RKO (cell line): ENCODE measurements at regions not wholly inside any gene's neighbourhood (a gene's known extent, or its start where the extent isn't known, plus 50 kb on each side); places are given as distances from the start of the nearest gene placed in this dataset.

Source experiments
- DNase-seq: peaks from one replicate; pipeline ENCODE4 v3.0.0-alpha.2; 2016; ENCODE audit warnings: low spot score

DNA sequence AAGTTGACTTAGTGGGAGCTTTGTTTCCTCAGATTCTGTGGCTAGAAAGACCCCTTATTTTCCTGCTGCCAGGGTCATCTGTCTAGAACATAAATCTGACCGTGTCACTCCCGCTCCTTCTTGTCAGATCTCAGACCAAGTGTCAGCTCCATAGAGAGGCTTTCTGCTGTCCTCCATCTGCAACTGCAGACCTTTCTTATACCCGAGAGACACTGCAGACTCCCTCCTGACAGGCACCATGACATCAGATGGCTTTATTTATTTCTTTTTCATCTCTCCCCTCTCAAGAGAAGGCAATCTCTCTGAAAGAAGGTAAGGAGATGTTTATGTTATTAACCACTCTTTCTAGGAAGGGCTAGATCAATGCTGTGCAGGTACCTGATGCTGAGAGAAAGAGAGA is 726.5 kb downstream of the UQCRFS1 start:
- no peak for DNase-seq

DNA sequence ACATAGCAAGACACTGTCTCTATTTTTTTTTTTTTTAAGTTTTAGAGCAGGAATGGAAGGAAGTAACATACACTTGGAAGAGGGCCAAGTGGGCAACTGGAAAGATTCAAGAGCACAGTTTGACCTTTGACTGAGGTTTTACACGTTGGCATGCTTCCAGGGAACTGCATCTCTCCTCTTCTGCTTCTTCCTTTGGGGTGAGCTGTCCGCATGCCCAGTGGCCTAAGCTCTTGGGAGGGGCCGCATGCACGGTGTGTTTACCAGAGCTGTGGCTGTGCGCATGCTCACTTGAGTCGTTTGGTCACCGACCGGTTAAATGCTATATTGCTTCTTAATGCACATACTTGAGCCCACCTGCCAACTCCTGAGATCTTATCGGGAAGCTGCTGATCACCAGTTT is 727.7 kb downstream of the UQCRFS1 start:
- no peak for DNase-seq

DNA sequence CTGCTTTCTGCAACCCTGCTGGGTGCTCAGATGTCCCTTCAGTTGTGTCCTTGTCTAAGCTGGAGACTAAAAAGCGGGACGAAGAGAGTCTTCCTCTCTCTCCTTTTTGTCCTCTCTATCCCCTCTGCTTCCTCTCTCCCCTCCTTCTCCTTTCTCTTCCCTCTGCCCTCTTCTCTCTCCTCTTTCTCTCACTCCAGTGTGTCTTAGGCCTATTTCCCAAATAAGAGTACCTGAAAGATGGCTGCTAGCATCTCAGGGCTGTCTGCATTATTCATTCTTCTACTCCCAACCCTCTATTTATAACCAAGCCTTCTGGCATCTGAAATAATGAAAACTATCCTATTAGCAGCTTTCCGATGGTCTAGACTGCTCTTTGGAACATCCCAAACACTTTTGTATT is 729.8 kb downstream of the UQCRFS1 start:
- DNase-seq, result no peak

DNA sequence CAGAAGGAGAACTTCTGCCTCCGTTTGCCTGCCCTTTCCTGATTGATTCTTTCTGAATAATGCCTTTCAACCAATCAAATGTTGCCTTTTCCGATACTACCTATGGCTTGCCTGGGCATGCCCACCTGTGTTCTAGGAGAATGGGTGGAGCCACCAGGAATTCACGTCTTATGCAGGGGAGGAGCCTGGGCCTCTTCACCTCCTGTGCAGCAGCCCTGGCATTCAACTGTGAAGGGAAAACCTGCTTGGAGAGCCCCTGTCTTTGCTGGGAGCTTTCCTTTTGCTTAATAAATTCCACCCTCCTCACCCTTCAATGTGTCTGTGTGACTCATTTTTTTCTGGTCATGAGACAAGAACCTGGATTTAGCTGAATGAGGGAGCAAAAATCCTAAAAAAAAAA is 730.7 kb downstream of the UQCRFS1 start:
- DNase-seq, result no peak

DNA sequence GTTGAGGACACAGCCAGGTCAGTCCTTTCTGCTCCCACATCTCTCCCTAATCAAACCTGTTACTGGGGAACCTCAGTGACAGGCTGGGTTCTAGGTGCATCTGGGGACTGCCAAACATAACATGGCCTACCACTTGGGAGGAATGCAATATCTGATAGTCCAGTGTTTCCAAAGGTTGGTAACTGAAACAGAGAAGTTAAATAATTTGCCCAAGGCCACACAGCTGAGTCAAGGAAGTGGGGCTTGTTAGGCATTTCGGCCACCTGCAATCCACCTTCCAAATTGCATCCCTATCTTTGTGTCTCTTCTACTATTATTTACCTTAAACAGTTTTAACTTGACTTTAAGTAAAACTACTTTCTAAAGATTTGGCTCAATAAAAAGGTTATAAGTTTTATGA is 731.3 kb downstream of the UQCRFS1 start:
- no peak for DNase-seq

DNA sequence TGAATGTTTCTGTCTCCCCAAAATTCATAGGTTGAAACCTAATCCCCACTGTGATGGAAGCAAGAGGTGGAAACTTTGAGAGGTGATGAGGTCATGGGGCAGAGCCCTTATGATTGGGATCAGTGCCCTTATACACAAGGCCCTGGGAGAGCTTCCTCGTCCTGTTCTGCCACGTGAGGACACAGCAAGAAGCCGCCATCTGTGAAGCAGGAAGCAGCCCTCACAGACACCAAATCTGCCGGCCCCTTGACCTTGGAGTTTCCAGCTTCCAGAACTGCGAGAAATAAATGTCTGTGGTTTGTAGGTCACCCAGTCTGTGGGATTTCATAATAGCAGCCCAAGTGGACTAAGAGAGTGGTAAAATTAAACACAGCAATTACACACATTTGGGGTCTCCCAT is 737.4 kb downstream of the UQCRFS1 start:
- no peak for DNase-seq

DNA sequence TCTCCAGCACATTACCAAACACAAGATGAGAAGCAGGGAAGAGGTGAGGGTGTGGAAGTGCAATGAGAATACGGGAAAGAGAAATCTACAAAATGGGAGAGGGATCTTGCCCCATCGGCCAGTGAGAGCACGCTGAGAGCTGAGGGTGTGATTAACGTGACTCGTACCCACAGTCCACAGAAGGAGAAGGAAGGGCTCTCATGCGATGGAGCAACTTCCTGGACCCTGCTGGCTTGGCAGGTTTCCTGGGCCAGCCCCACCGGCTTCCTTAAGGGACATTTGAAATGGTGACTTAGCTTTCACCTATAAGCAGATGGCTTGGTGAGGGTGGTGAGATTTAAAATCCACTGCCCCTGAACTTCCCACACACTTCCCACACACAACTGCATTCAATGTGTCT is 740.1 kb downstream of the UQCRFS1 start:
- no peak for DNase-seq

DNA sequence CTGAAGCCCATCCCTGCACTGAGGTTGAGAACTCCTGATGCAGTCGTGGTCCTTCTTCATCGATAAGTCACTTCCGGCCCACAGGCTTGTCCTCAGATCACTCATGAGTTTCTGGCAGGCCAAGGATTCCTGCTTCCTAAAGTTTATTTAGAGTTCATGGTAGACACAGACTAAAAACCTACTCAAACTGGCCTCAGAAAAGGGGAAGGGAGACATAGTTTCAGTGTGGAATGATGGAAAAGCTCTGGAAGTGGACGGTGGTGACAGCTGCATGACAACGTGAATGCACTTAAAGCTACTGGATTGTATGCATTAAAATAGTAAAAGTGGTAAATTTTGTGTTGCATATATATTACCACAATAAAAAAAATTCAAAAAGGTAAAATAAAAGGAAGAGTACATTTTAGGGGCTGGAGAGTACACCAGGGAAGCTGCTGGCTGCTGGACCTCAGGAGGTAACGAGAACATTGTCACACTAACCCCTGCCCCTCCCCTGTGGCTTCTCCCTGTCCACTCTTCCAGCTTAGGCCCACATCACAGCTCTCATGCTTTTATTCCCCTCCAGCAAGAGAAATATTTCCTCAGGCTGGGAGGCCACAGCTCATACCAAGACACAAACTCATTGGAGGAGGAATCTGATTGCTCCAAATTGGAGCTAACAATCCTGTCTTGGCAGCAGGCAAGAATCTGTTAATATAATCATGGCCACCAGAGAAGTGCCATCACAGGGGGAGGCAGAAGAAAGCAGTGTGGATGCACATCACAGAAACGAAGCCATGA is 741.0 kb downstream of the UQCRFS1 start:
- DNase-seq, result no peak

DNA sequence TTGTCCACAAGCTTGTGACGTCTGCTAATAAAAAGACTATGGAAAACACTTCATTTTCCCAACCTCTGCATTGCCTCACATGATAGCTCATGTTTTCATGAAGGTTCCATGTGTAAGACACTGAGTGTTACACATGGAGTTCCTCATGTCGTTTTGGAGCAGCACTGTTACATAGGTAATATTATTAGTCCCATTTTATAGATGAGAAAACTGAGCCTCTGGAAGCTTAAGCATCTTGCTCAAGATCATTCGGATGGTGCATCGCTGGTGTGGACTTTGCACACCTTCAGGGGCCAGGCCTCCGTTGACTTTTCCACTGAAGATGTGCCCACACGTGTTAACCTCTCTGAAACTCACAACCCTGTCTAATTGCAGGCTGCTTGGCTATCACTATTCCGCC is 743.4 kb downstream of the UQCRFS1 start:
- no peak for DNase-seq

DNA sequence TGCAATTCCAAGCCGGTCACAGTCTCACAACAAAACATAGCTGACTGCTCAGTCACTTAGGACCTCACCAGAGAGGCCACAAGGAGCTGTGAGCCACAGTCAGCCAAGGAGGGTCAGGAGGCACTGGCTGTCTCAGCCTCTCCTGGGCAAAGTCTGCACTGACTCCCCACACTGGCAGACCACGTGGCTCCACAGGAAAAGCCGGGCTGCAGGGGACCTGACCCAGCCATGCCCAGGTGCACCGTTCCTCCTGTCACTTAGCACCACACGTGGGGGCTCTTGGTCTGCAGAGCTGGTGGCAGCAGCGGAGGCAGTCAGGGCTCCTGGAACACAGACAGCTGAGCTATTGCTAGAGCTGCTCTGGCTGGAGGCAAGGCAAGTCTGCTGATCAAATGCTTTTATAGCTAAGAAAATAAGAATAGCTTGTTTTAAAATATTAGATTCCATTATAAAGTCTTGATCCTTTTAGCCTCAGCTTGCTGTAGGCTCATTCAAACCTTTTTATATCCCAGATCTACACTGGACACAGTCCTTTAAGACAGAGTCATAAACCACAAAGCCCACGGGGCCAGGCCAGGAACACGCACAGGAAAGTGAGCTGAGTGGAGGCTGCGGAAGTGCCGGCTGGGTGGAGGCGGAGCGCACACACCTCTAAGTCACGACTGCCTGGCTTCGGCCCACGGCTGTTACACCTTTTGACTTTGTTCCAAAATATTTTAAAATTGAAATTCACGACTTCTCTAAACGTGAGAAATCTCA is 744.1 kb downstream of the UQCRFS1 start:
- no peak for DNase-seq

DNA sequence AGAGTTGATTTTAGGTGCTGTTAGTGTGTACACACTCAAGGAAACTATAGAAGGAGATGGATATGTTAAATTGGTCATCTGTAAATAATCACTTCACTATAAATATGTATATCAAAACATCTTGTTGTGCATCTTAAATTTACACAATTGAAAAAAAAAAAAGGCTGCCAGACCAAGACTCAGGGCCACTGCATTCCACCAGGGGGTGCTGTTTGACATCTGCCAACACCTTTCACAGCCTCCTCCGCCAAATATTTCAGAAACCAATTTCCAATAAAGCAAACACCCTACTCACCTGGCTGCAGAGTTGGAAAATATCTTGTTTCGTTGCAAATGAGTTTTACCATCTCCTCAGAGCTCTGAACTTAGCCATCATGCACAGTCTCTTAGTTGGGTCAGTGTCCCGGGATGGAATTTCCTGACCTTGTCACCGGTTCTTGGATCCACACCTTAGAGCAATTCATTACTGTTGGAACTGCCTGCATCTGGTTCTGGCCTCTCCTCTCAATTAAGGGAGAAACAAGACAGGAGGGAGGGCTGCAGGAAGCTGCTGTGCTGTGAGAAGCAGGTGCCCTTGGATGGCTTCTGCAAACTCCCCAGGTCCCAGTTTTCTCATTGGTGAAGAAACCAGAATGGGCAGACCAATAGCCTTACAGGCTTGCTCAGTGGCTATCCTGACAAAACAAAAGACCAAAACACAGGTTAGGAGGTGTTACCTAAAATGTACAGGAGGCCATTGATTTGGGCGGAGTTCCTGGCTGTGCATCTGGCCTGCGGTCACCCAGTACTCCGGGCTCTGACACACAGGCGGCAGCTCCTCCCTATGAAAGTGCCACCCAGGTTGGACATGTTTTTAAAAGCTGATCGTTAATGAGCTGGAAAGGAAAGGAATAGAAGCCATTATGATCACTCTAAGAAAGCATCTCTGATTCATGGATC is 746.6 kb downstream of the UQCRFS1 start:
- DNase-seq, result peak; percentile 35

DNA sequence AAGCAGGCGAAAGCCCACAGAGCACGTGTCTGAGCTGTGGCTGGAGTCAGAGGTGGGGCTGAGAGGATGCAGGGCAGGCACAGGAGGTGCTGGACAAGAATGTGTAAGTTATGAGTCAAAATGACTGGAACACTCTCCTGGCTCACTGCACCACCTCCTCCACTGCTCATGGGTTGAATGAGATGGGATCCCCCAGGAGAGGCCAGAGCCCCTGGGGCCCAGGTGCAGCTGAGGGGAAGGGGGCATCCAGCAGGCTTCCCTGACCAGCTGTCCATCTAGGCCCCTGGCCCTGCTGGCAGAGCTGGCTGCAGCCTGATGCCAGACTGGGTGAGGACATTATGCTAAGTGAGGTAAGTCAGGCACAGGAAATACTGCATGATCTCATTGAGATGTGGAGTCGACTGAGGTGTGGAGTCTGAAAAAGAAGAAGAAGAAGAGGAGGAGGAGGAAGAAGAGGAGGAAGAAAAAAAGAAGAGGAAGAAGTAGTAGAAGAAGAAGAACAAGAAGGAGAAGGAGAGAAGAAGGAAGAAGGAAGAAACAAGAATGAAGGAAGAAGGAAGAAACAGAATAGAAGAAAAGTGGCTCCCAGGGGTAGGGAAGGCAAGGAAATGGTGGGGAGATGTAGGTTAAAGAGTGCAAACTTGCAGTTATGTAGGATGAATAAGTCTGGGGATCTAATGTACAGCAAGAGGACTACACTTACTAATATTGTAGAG is 747.4 kb downstream of the UQCRFS1 start:
- DNase-seq, result no peak

DNA sequence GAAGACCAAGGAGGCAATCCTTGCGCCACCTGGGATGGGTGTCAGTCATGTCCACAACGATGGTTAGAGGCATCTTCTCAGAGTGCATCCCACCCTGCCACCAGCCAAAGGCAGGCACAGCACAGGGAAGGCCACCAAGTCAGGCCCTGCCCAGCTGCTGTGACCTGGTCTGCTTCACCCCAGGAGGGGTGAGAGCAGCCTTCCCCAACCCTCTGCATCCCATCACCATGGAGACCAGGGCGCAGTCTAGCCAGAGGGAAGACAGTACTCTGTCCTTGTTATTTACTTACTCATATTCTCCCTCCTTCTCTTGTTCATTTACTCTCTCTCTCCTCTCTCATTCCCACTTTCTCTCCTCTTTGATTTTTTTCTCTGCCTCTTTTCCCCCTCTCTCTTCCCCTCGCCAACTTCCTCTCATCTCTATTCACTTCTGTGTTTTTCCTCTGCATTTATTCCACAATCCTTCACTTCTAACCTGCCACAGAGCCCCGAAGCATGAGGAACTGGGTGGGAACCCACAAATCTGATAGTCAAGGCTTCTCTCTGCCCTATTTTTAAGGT is 749.4 kb downstream of the UQCRFS1 start:
- DNase-seq, result no peak

DNA sequence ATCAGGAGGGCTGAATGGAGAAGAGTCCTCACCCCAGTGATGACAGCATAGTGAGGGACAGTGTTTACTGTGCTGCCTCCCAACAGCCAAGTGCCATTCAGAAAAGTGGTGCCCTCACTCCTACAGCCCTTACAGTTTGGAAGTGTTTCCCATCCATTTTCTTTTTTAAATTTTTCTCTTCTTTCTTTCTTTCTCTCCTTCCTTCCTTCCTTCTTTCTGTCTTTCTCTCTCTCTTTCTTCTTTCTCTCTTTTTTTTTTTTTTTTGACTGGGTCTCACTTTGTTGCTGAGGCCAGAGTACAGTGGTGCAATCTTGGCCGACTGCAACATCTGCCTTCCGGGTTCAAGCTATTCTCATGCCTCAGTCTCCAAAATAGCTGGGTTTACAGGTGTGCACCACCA is 755.3 kb downstream of the UQCRFS1 start:
- no peak for DNase-seq

DNA sequence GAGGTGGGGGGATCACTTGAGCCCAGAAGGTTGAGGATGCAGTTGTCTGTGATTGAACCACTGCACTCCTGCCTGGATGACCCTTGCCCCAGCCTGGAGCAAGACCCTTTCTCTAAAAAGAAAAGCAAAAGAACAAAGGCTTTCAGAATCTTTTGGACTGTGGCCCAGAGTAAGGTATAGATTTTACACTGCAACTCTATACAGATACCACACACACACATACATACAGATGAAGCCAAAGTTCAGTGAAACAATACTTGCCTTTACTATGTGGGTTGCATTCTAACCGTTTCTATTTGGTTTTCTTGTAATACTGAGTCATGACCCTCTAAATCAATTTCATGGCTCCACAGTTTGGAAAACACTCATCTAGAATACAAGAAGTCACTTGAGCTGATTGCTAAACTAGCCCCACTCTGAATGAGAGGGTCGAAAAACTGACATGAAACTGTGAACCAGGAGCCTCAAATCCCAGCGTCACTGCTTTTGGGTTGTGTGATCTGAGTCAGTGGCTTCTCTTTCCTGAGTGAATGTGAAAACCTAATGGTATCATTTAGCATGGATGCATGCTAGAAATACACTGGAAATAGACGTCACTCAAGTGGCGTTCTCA is 756.1 kb downstream of the UQCRFS1 start:
- DNase-seq, result no peak

DNA sequence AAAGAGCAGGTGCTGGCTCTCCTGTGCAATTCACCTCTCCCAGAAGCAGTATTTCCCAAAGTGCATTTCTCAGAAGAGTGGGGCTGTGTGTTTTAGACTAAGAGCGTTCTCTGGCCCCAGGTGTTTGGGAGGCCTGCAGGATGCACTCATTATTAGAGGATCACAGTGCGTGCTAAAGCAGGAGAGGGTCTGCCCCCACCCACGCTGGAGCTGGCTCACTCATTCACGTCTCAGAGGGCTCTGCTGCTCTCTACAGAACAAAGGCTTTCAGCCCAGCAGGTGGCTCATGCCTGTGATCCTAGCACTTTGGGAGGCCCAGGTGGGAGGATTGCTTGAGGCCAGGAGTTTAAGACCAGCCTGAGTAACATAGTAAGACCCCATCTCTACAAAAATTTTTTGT is 756.7 kb downstream of the UQCRFS1 start:
- no peak for DNase-seq

DNA sequence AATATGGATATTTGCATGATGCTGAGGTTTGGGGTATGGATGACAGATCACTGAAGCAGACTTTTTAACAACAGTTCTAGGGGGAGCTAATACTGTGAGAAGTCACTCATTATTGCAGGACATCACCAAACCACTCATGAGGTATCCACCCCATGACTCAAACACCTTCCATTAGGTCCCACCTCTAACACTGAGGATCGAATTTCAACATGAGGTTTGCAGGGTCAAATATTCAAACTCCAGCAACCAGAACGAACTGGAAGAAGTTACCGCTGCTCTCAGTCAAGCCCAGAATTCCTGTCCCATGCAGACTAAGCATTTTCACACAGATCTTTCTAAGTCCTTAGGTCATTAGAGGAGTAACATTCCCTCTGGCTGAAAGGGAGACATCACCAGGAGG is 758.9 kb downstream of the UQCRFS1 start:
- DNase-seq, result no peak

DNA sequence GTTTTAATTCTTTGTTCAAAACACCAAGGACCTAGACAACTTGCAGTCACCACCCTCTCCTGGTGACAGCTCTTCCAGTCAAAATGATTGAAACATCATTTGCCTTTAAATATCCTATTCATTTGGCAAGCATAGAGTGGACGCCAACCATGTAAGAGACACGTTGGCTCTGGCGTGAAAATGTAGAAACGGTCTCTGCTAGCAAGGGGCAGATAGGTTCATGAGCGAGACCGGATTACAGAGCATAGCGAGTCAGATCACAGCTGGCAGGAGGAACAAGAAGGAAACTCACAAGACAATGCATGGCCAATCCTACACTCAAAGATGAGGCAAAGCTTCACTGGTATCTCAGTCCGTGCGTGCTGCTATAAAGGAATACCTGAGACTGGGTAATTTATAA is 759.5 kb downstream of the UQCRFS1 start:
- DNase-seq, result no peak

DNA sequence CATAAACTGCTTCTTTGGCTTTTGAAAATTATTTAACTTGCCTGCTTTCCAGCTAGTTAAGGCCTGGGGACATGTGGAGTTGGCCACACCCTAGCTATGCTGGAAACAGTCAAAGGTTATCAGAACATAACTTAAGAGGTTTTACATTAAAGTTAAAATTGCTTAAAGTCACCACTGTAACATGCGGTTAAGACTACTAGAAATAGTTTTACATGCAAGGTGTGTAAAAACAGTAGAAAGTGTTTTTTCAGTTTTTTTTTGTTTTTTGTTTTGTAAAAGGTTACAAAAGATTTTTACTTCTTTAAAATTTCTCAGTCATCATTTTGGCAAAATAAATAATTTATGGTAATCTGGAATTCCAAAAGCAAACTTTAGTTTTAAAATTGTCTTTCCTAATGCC is 763.1 kb downstream of the UQCRFS1 start:
- no peak for DNase-seq

DNA sequence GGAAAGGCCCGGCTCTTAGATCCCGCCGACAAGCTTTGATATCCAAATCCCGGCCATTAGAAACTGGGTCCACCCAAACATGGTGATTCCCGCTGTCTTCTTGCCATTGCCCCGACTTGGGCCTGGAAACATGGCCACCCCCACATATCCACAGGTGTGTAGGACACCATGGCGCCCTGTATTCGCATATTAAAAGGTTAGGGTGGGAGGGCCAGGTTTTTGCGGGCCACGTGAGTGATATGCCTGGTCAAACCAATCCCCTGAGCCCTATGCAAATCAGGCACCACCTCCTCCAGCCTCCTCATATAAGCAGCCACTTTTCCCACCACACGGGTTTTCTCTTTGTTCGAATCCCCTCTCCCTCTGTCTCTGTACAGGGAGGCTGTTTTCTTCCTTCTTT is 766.4 kb downstream of the UQCRFS1 start:
- DNase-seq, result no peak

DNA sequence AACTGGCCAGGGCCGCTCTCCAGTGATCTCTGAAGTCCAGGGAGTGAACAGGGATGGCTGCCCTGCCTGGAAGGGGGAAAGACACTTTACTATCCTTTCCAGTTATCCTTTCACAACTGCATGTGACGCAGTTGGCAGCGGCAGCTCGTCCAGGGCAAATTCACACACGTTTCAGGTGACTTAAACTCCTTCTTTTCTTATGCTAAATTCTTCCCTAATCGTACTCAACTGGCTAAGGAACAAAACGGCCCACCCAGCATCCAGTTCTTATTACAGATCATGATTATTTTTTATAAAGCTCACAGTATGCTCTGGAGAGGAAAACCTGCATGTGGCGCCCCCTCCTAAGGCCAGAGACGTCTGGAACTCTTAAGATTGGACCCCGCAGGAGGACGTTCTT is 767.1 kb downstream of the UQCRFS1 start:
- DNase-seq, result no peak
